Transverse colon (tissue), 4 donors: ENCODE measurements at regions not wholly inside any gene's neighbourhood (a gene's known extent, or its start where the extent isn't known, plus 50 kb on each side); places are given as distances from the start of the nearest gene placed in this dataset.

Experiments
- DNase-seq: peaks from one replicate; pipeline ENCODE4 v3.0.0-alpha.2; 2019
- H3K27ac ChIP-seq, 4 donors: fragments of 200-600 bp; sonication (generic); 2 replicates each; pipeline ENCODE4 v1.5.1; 2016 to 2018; ENCODE audit warnings: inconsistent platforms in 4 of 4
- H3K27me3 ChIP-seq: fragments of 200-600 bp; sonication (generic); 2 replicates; pipeline ENCODE4 v1.5.1; 2017; ENCODE audit warnings: inconsistent platforms
- H3K36me3 ChIP-seq, 4 donors: fragments of 200-600 bp; sonication (generic); 2 replicates each; pipeline ENCODE4 v1.5.1; 2017 to 2019; ENCODE audit warnings: inconsistent platforms in 4 of 4
- H3K4me1 ChIP-seq, 4 donors: fragments of 200-600 bp; sonication (generic); 2 replicates each; pipeline ENCODE4 v1.5.1; 2017 to 2020; ENCODE audit warnings: inconsistent platforms in 4 of 4
- H3K4me3 ChIP-seq, 4 donors: fragments of 200-600 bp; sonication (generic); 1 replicate in 1 of 4; 2 replicates in 3 of 4; pipeline versions ENCODE4 v1.5.1 to v1.6.1; 2017 to 2019; ENCODE audit warnings: inconsistent platforms in 4 of 4
- H3K9me3 ChIP-seq, 2 donors: fragments of 200-600 bp; sonication (generic); 2 replicates each; pipeline ENCODE4 v1.5.1; 2017 to 2019; ENCODE audit warnings: inconsistent platforms in 2 of 2
- CTCF ChIP-seq, 5 experiments: fragments of 200-600 bp in 3 of 5; fragments of 450-650 bp in 2 of 5; sonication (generic) in 3 of 5; IDR thresholded peaks; 1 replicate in 2 of 5; 2 replicates in 3 of 5; pipeline ENCODE4 v1.5.1; 2016 to 2017; ENCODE audit warnings: antibody characterized with exemption in 5 of 5, inconsistent platforms in 3 of 5, mild to moderate bottlenecking in 2 of 5, moderate library complexity in 1 of 5
- EP300 ChIP-seq: sonication (generic); formaldehyde crosslinking; IDR thresholded peaks from one replicate; pipeline ENCODE4 v1.6.1; 2017; ENCODE audit warnings: antibody characterized with exemption, low read depth
- POLR2A ChIP-seq: fragments of 450-650 bp; IDR thresholded peaks from one replicate; pipeline ENCODE4 v1.6.1; 2016; ENCODE audit warnings: antibody characterized with exemption, mild to moderate bottlenecking, moderate library complexity
- POLR2AphosphoS5 ChIP-seq, 3 donors: sonication (generic); formaldehyde crosslinking; IDR thresholded peaks; one replicate each; pipeline ENCODE4 v1.6.1; 2016; ENCODE audit warnings: antibody characterized with exemption in 3 of 3
- WGBS, 2 donors: methylation state at CpG; one replicate each; pipeline ENCODE4 v1.1.5; 2018; ENCODE audit warnings: low coverage in 1 of 2; 5-methylcytosine and 5-hydroxymethylcytosine counted together
- in situ Hi-C, 4 donors: fragments of 200-750 bp; cut with MboI; loops; one replicate each; pipeline versions ENCODE4 v1.15.0 to v1.15.1; 2017; ENCODE audit warnings: low sequenced_read_pairs in 3 of 4, low pct_ligation_motif_present in 1 of 4, low pct_unique_long_range_greater_than_20kb in 1 of 4
- intact Hi-C: fragments of 100-400 bp; cut with DNase I; formaldehyde crosslinking; loops from one replicate; pipeline ENCODE4 v1.15.1; 2023; ENCODE audit warnings: low total_unique reads

GRCh38 chr1:25130895-25131294, 101.4 kb downstream of the SYF2 start:
- Histone ChIP-seq H3K27me3 (no peaks in the 10 kb centered on the region), H3K9me3 (no peaks in the 10 kb centered on the region), H3K27ac (no peak overlapping the region), H3K36me3 (no peaks in the 10 kb centered on the region), H3K4me1 (no peaks in the 10 kb centered on the region), H3K4me3 (no peak overlapping the region)
- intact Hi-C loops (no loop called here), in situ Hi-C loops (no loop called here)
- WGBS, 2 donors: 80% methylated on average over 5 of the region's 5 CpGs; no CpG with 5 or more reads in 1 of the 2 donors
- DNase-seq: no peak
- TF ChIP-seq EP300: no peak
- TF ChIP-seq POLR2AphosphoS5 (IDR thresholded peaks at IDR 0.05): no peak
- no peak for TF ChIP-seq CTCF (IDR thresholded peaks at IDR 0.05)
- TF ChIP-seq POLR2A: no peak

GRCh38 chr1:25129380-25129779, 102.9 kb downstream of the SYF2 start:
- Histone ChIP-seq H3K27me3 (no peaks in the 10 kb centered on the region), H3K9me3 (no peaks in the 10 kb centered on the region), H3K27ac (no peak overlapping the region), H3K4me1 (no peaks in the 10 kb centered on the region), H3K36me3 (no peaks in the 10 kb centered on the region), H3K4me3 (no peak overlapping the region)
- DNase-seq: no peak
- WGBS, 2 donors: 83 to 93% methylated on average over 3 to 12 of the region's 12 CpGs
- intact Hi-C loops: no loop called here
- no peak for TF ChIP-seq POLR2AphosphoS5 (IDR thresholded peaks at IDR 0.05)
- no peak for TF ChIP-seq EP300
- TF ChIP-seq CTCF (IDR thresholded peaks at IDR 0.05): no peak
- no peak for TF ChIP-seq POLR2A
- in situ Hi-C loops: no loop called here

GRCh38 chr1:25128121-25128621, 104.1 kb downstream of the SYF2 start:
- 63 to 73% methylated on average over 3 to 6 of the region's 6 CpGs for WGBS, 2 donors
- Histone ChIP-seq H3K36me3 (no peaks in the 10 kb centered on the region), H3K27me3 (no peaks in the 10 kb centered on the region), H3K4me1 (no peaks in the 10 kb centered on the region), H3K9me3 (no peaks in the 10 kb centered on the region), H3K27ac (no peak overlapping the region), H3K4me3 (no peak overlapping the region)
- intact Hi-C loops: no loop called here
- in situ Hi-C loops: no loop called here
- DNase-seq: no peak
- TF ChIP-seq CTCF (IDR thresholded peaks at IDR 0.05): no peak
- TF ChIP-seq EP300: no peak
- TF ChIP-seq POLR2AphosphoS5 (IDR thresholded peaks at IDR 0.05): no peak
- TF ChIP-seq POLR2A: no peak

GRCh38 chr1:25126562-25126961, 105.7 kb downstream of the SYF2 start:
- Histone ChIP-seq H3K27me3 (no peaks in the 10 kb centered on the region), H3K36me3 (no peaks in the 10 kb centered on the region), H3K27ac (no peak overlapping the region), H3K4me1 (no peaks in the 10 kb centered on the region), H3K4me3 (no peak overlapping the region), H3K9me3 (no peaks in the 10 kb centered on the region)
- WGBS, 2 donors: 89% methylated on average over 5 of the region's 5 CpGs; no CpG with 5 or more reads in 1 of the 2 donors
- DNase-seq: no peak
- no peak for TF ChIP-seq CTCF (IDR thresholded peaks at IDR 0.05)
- TF ChIP-seq POLR2AphosphoS5 (IDR thresholded peaks at IDR 0.05): no peak
- no peak for TF ChIP-seq POLR2A
- no peak for TF ChIP-seq EP300
- in situ Hi-C loops: no loop called here
- intact Hi-C loops: no loop called here
